GM23338 (cell line): ENCODE measurements at regions not wholly inside any gene's neighbourhood (a gene's known extent, or its start where the extent isn't known, plus 50 kb on each side); places are given as distances from the start of the nearest gene placed in this dataset.
"Not testable (repeated sequence)": the region's sequence is repeated elsewhere in the genome, so short reads cannot be mapped to it uniquely, and the experiment has no call there.

Source experiments
- ATAC-seq: fragments of 200-7000 bp; cut with Tn5 transposase; 3 replicates; pipeline ENCODE4 v1.9.1; 2020
- DNase-seq: peaks from one replicate; pipeline ENCODE4 v3.0.0-alpha.2; 2015; ENCODE audit warnings: low spot score
- H2AFZ ChIP-seq: fragments of 200-600 bp; sonication (generic); 2 replicates; pipeline ENCODE4 v1.8.0; 2016; ENCODE audit warnings: antibody characterized with exemption, mild to moderate bottlenecking, moderate library complexity
- H3F3A ChIP-seq: fragments of 200-600 bp; sonication (generic); replicated peaks from 2 replicates; pipeline ENCODE4 v1.8.0; 2017; ENCODE audit warnings: antibody characterized with exemption, mixed run types, low read depth
- H3K27ac ChIP-seq: fragments of 200-600 bp; sonication (generic); 2 replicates; pipeline ENCODE4 v1.6.1; 2016; ENCODE audit warnings: low read depth
- H3K27me3 ChIP-seq: fragments of 200-600 bp; sonication (generic); 2 replicates; pipeline ENCODE4 v1.8.0; 2016; ENCODE audit warnings: mild to moderate bottlenecking, mixed run types, moderate library complexity; ENCODE audit not compliant: insufficient read depth
- H3K36me3 ChIP-seq: fragments of 200-600 bp; sonication (generic); 2 replicates; pipeline ENCODE4 v1.8.0; 2016; ENCODE audit warnings: mild to moderate bottlenecking; ENCODE audit not compliant: insufficient read depth
- H3K4me1 ChIP-seq: fragments of 200-600 bp; sonication (generic); 2 replicates; pipeline ENCODE4 v1.8.0; 2016; ENCODE audit warnings: mild to moderate bottlenecking, moderate library complexity; ENCODE audit not compliant: insufficient read depth
- H3K4me2 ChIP-seq: fragments of 200-600 bp; sonication (generic); 2 replicates; pipeline ENCODE4 v1.7.1; 2017; ENCODE audit warnings: mixed run types
- H3K4me3 ChIP-seq: fragments of 200-600 bp; sonication (generic); 2 replicates; pipeline ENCODE4 v1.6.1; 2016; ENCODE audit warnings: mixed run types
- H3K79me2 ChIP-seq: fragments of 200-600 bp; sonication (generic); replicated peaks from 2 replicates; pipeline ENCODE4 v1.8.0; 2017; ENCODE audit warnings: mild to moderate bottlenecking; ENCODE audit not compliant: insufficient read depth
- H3K9me2 ChIP-seq: fragments of 200-600 bp; sonication (generic); 2 replicates; pipeline ENCODE4 v1.8.0; 2017; ENCODE audit not compliant: insufficient read depth
- H4K20me1 ChIP-seq: fragments of 200-600 bp; sonication (generic); replicated peaks from 2 replicates; pipeline ENCODE4 v1.8.0; 2017; ENCODE audit warnings: mild to moderate bottlenecking; ENCODE audit not compliant: insufficient read depth
- H3K27ac Mint-ChIP-seq: 2 replicates; pipeline ENCODE4 v1.8.0; 2020; ENCODE audit warnings: inconsistent platforms, mild to moderate bottlenecking, moderate library complexity, mixed read lengths
- H3K27me3 Mint-ChIP-seq: 3 replicates; pipeline ENCODE4 v1.8.0; 2022; ENCODE audit warnings: low read depth, mild to moderate bottlenecking, moderate library complexity, mixed read lengths, inconsistent platforms; ENCODE audit not compliant: insufficient read depth, poor library complexity
- H3K36me3 Mint-ChIP-seq: 3 replicates; pipeline ENCODE4 v1.8.0; 2021; ENCODE audit warnings: low read depth, mild to moderate bottlenecking, inconsistent platforms, moderate library complexity, mixed read lengths
- H3K4me1 Mint-ChIP-seq: 3 replicates; pipeline ENCODE4 v1.8.0; 2020; ENCODE audit warnings: mild to moderate bottlenecking, inconsistent platforms, mixed read lengths
- H3K4me3 Mint-ChIP-seq: 3 replicates; pipeline ENCODE4 v1.8.0; 2021; ENCODE audit warnings: moderate library complexity, mild to moderate bottlenecking, inconsistent platforms, mixed read lengths
- H3K9me3 Mint-ChIP-seq: 3 replicates; pipeline ENCODE4 v1.8.0; 2020; ENCODE audit warnings: moderate library complexity, mild to moderate bottlenecking, inconsistent platforms, mixed read lengths
- CTCF ChIP-seq, 2 experiments: fragments of 200-600 bp in 1 of 2; sonication (generic) in 1 of 2; conservative IDR thresholded peaks; 2 replicates each; pipeline versions ENCODE4 v1.5.1 to v1.6.1; 2016 to 2017; ENCODE audit warnings: antibody characterized with exemption in 2 of 2, low read depth in 2 of 2, mild to moderate bottlenecking in 2 of 2, moderate library complexity in 1 of 2
- EZH2 ChIP-seq: fragments of 200-600 bp; sonication (generic); IDR thresholded peaks from one replicate; pipeline ENCODE4 v1.8.0; 2017; ENCODE audit warnings: antibody characterized with exemption, mild to moderate bottlenecking, low read depth; ENCODE audit not compliant: unreplicated experiment
- NANOG ChIP-seq: IDR thresholded peaks from 2 replicates; pipeline ENCODE4 v1.6.1; 2016; ENCODE audit warnings: antibody characterized with exemption, borderline replicate concordance
- REST ChIP-seq: IDR thresholded peaks from one replicate; pipeline ENCODE4 v1.6.1; 2018; ENCODE audit warnings: antibody characterized with exemption; ENCODE audit not compliant: unreplicated experiment
- ZNF114 ChIP-seq: fragments of 250-450 bp; sonication (Bioruptor Pico); IDR thresholded peaks from 2 replicates; pipeline ENCODE4 v1.5.0; 2020; ENCODE audit warnings: mild to moderate bottlenecking, moderate library complexity
- ZNF331 ChIP-seq: fragments of 250-450 bp; sonication (Bioruptor Pico); IDR thresholded peaks from 2 replicates; pipeline ENCODE4 v1.5.0; 2020; ENCODE audit warnings: low read depth, mild to moderate bottlenecking, moderate library complexity
- TF ChIP-seq, protein P1 (sequence below): IDR thresholded peaks from 2 replicates; pipeline ENCODE4 v1.6.1; 2016; ENCODE audit warnings: antibody characterized with exemption

DNA sequence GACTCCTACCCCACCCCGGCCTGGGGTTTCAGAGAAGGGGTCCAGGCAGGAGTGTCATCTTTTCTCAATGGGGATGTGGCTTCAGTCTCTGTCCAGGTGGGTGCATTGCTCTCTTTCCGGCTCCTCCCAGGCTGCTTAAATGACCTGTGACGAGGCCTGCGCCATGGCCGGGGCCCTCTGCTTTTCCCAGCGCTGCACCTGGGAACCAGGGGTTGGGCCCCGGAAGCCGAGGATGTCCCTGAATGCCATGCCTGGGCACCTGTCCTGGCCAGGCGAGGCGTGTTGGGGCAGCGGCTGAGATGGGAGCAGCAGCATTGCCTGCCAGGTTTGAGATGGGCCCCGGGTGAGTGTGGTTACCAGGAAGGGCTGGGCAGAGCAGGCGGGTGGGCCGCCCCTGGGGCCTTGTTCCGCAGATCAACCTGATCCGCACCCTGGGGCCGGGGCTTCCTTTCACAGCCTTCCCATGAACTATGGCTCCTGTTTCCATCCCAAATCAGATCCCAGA lies 147.4 kb downstream of the SEC14L1 start:
- Histone ChIP-seq H3K4me1 (peaks cover 19% of the 10 kb centered on the region), H3K36me3 (no peaks in the 10 kb centered on the region), H3K79me2 (peaks cover 45% of the 10 kb centered on the region), H4K20me1 (no peaks in the 10 kb centered on the region; the same call in none of the 2 replicates), H3F3A (no peaks in the 10 kb centered on the region), H2AFZ (no peak overlapping the region), H3K4me3 (no peak overlapping the region), H3K4me2 (peak overlapping the region; percentile 53), H3K27ac (peak overlapping the region; percentile 63; the same call in 1 of the 2 replicates), H3K27me3 (no peaks in the 10 kb centered on the region), H3K9me2 (no peaks in the 10 kb centered on the region)
- peak overlapping the region; percentile 74 for H3K27ac Mint-ChIP-seq
- H3K36me3 Mint-ChIP-seq, result peaks cover 6% of the 10 kb centered on the region; the same call in 1 of the 3 replicates
- TF ChIP-seq REST, result no peak
- peaks cover 34% of the 10 kb centered on the region for H3K4me1 Mint-ChIP-seq
- no peak overlapping the region; the same call in 2 of the 3 replicates for H3K4me3 Mint-ChIP-seq
- H3K27me3 Mint-ChIP-seq, result peaks cover 7% of the 10 kb centered on the region
- DNase-seq (peak; percentile 26), ATAC-seq (peak; percentile 20)
- no peaks in the 10 kb centered on the region; the same call in 2 of the 3 replicates for H3K9me3 Mint-ChIP-seq

- not testable (repeated sequence) for H3K36me3 Mint-ChIP-seq, H3K9me3 Mint-ChIP-seq, H2AFZ ChIP-seq, H3K27ac ChIP-seq, H3K36me3 ChIP-seq, ATAC-seq, H4K20me1 ChIP-seq, DNase-seq, H3K4me2 ChIP-seq, H3F3A ChIP-seq, H3K27ac Mint-ChIP-seq, H3K4me3 Mint-ChIP-seq, H3K4me3 ChIP-seq, H3K9me2 ChIP-seq, H3K27me3 Mint-ChIP-seq, H3K27me3 ChIP-seq
- H3K4me1 Mint-ChIP-seq, result peaks cover 27% of the 10 kb centered on the region
- H3K79me2 ChIP-seq, result peaks cover 25% of the 10 kb centered on the region
- peaks cover 13% of the 10 kb centered on the region for H3K4me1 ChIP-seq
Measured at GRCh38 chr17:77290759-77291558, 150.2 kb downstream of the SEC14L1 start.

DNA sequence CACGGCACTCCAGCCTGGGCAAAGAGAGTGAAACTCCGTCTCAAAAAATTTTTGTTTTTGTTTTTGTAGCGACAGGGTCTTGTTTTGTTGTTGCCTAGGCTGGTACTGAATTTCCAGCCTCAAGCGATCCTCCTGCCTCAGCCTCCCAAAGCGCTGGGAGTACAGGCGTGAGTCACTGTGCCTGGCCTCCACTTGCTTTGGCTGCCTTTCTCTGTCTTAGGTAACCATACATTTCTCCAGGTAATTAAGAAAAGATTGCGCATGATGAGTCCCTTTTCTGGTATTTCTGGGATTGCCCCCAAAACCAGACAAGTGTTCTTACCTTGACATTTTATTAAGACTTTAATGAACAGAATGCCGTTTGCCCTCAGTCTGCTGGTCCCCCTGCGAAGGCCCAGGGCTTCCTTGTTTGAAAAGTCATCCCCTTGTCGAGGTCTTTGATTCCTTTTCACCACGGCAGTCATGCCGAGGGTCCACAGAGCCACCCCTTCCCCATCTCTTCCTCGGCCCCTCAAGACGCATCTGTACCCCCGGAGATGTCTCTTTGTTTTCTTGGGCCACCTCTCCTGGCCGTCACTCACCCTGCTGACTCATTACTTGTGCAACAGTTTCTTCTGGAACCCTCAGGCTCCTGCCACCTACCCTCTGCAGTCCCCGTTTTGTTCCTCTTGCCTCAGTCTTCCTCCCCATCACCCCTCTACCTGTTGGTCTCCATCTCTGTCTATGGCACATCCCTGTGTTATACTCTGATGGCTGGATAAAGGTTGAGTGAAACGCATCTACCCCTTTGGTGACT lies 151.0 kb downstream of the SEC14L1 start:
- Histone ChIP-seq H3K27ac (no peak overlapping the region), H3K36me3 (no peaks in the 10 kb centered on the region), H3K9me2 (no peaks in the 10 kb centered on the region), H2AFZ (no peak overlapping the region), H4K20me1 (peaks cover 5% of the 10 kb centered on the region), H3K27me3 (no peaks in the 10 kb centered on the region), H3K4me1 (peaks cover 13% of the 10 kb centered on the region), H3K79me2 (peaks cover 21% of the 10 kb centered on the region), H3K4me3 (no peak overlapping the region), H3F3A (no peaks in the 10 kb centered on the region), H3K4me2 (no peak overlapping the region)
- DNase-seq (no peak), ATAC-seq (no peak)
- H3K4me3 Mint-ChIP-seq, result no peak overlapping the region
- peak overlapping the region; percentile 22; the same call in 1 of the 2 replicates for H3K27ac Mint-ChIP-seq
- peaks cover 10% of the 10 kb centered on the region; the same call in 2 of the 3 replicates for H3K36me3 Mint-ChIP-seq
- no peaks in the 10 kb centered on the region; the same call in 2 of the 3 replicates for H3K9me3 Mint-ChIP-seq
- peaks cover 7% of the 10 kb centered on the region for H3K27me3 Mint-ChIP-seq
- peaks cover 25% of the 10 kb centered on the region for H3K4me1 Mint-ChIP-seq
- TF ChIP-seq ZNF114 (CRISPR knock-in tag), result no peak
- no peak for TF ChIP-seq ZNF331
- TF ChIP-seq CTCF (conservative IDR thresholded peaks at IDR 0.05; ENCODE audit: low read depth in 2 of 2), result no peak
- TF ChIP-seq EZH2, result no peak
- no peak for TF ChIP-seq NANOG
- TF ChIP-seq, protein P1, sequence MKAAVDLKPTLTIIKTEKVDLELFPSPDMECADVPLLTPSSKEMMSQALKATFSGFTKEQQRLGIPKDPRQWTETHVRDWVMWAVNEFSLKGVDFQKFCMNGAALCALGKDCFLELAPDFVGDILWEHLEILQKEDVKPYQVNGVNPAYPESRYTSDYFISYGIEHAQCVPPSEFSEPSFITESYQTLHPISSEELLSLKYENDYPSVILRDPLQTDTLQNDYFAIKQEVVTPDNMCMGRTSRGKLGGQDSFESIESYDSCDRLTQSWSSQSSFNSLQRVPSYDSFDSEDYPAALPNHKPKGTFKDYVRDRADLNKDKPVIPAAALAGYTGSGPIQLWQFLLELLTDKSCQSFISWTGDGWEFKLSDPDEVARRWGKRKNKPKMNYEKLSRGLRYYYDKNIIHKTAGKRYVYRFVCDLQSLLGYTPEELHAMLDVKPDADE, result no peak
